Urinary bladder (tissue), 3 donors: ENCODE measurements at regions not wholly inside any gene's neighbourhood (a gene's known extent, or its start where the extent isn't known, plus 50 kb on each side); places are given as distances from the start of the nearest gene placed in this dataset.
"Not testable (repeated sequence)": the region's sequence is repeated elsewhere in the genome, so short reads cannot be mapped to it uniquely, and the experiment has no call there.

Experiments used
- DNase-seq: peaks from one replicate; pipeline ENCODE4 v3.0.0-alpha.2; 2015; ENCODE audit errors: extremely low spot score
- H3K27ac ChIP-seq: one replicate; pipeline ENCODE4 v1.5.1; 2013; ENCODE audit warnings: low read depth, mild to moderate bottlenecking, moderate library complexity
- H3K36me3 ChIP-seq: one replicate; pipeline ENCODE4 v1.6.1; 2013; ENCODE audit warnings: mild to moderate bottlenecking, moderate library complexity; ENCODE audit not compliant: insufficient read depth
- H3K4me1 ChIP-seq: one replicate; pipeline ENCODE4 v1.6.1; 2013; ENCODE audit warnings: mild to moderate bottlenecking, moderate library complexity; ENCODE audit not compliant: insufficient read depth
- H3K4me3 ChIP-seq: one replicate; pipeline ENCODE4 v1.5.1; 2013; ENCODE audit warnings: low read depth, low read length
- WGBS: extraction: QIAGEN DNeasy Blood & Tissue Kit; methylation state at CpG from one replicate; pipeline ENCODE4 v1.1.7; 2013; 5-methylcytosine and 5-hydroxymethylcytosine counted together
- donor health status: healthy with polysubstance abuse.
- donor health status: healthy.

DNA sequence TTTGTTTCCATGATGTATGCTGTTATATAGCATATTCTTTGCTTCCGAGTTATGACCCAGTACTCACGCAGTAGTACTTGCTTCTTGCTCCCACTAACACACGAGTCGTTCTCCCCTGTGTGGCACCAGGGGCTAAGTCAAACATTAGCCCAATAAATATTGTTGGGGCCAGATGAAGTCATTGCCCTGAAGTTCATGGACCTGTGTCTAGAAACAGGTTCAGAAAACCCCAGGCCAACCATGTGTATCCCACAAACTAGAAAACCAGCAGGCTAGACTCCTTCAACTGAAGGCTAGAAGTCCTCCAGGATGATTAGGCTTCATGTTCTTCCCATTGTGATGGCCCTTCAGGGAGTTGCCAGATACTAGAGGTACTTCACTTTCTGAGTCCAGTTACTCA, 198.2 kb upstream of the RBM19 start:
- WGBS, result 89% methylated on average over 4 of the region's 4 CpGs
- DNase-seq, result no peak
- Histone ChIP-seq H3K4me1 (no peaks in the 10 kb centered on the region), H3K27ac (no peak overlapping the region), H3K4me3 (no peak overlapping the region), H3K36me3 (no peaks in the 10 kb centered on the region)

DNA sequence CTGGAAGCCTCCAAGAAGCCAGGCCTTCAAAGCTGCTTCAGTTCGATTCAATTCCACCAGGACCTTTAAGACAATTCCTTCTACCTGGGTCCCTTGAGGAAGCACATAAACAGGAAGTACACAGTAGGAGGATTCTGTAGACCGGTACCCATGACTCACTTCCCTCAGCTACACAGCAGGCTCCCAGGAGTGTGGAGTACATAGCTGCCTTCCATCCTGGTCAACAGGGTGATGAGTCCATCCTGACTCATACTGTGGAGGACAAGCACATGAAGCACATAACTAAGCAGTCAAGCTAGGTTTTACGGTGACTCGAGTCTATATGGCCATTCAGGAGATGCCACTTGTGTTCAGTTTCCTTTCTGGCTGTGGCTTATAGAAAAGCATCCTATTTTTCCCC, 197.6 kb upstream of the RBM19 start:
- 82% methylated on average over 4 of the region's 4 CpGs for WGBS
- Histone ChIP-seq H3K36me3 (no peaks in the 10 kb centered on the region), H3K4me3 (no peak overlapping the region), H3K27ac (no peak overlapping the region), H3K4me1 (no peaks in the 10 kb centered on the region)
- DNase-seq, result no peak

DNA sequence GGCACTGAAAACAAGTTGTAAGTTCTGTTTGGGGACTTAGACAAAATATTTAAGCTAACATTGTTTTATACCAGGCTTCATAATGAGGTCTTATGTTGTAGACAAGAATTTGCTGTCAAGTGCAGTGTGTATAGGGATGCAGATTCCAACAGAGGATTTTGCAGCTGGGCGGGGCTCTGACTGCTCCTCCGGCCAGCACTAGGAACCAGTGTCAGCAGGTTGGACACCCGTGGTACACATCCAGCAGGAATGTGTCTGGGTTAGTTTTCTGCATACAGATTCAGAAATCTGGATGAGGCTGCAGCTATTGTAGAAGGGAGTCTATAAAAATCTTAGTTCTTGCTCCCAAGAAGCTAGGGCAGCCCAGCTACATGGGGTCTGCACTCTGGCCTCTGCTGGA, 194.3 kb upstream of the RBM19 start:
- Histone ChIP-seq H3K4me3 (no peak overlapping the region), H3K36me3 (no peaks in the 10 kb centered on the region), H3K27ac (no peak overlapping the region), H3K4me1 (no peaks in the 10 kb centered on the region)
- 59% methylated on average over 3 of the region's 3 CpGs for WGBS
- no peak for DNase-seq

DNA sequence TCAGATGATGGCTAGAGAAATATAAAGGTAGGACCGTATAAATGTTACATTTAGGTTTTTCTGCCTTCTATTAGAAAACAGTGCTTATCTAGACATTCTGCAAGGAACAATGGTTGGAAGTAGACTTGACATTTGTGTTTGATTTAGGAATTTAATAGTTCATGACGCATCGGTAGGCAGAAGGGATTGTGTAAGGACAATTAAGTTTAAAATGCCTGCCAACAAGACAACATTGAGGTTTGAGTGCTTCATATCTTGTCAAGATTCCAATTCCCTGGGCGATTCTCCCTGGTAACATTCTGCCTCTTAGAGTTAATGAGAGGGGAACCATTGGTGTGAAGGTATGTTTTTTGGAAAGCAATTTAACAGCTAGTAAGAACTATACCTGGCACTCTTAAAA, 186.8 kb upstream of the RBM19 start:
- no peak for DNase-seq
- H3K27ac ChIP-seq, result no peak overlapping the region
- no peaks in the 10 kb centered on the region for H3K36me3 ChIP-seq
- WGBS, result 65% methylated on average over 4 of the region's 4 CpGs
- no peaks in the 10 kb centered on the region for H3K4me1 ChIP-seq
- no peak overlapping the region for H3K4me3 ChIP-seq

DNA sequence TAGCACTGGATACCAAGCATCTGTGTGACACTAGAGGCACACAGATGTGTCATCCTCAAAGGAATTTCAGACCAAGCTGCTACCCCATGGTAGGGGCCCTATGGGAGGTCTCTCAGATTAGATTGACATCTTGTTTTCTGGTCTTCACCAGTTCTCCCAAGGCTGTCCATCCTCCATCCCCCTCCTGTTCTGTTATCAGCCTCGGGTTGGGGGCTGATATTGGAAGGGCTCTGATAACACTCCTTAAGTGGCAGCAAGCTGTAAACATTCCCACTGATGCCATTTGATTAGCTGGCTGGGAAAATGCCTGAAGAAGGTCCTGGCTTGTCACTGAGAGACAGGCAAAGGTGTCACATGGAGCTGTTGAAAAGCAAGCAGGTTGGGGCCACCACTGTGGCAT, 185.9 kb upstream of the RBM19 start:
- DNase-seq, result no peak
- Histone ChIP-seq H3K36me3 (no peaks in the 10 kb centered on the region), H3K4me1 (no peaks in the 10 kb centered on the region), H3K27ac (no peak overlapping the region), H3K4me3 (no peak overlapping the region)
- 7% methylated on average over 1 of the region's 1 CpG for WGBS

DNA sequence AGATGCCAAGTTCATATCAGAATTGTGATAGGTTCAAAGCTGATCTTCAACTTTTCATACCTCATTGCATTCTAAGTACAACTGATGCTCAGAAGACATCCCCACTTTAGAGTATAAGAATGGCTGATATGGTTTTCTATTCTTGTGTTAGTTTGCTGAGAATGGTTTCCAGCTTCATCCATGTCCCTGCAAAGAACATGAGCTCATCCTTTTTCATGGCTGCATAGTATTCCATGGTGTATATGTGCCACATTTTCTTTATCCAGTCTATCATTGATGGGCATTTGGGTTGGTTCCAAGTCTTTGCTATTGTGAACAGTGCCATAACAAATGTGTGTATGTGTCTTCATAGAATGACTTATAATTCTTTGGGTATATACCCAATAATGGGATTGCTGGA, 184.5 kb upstream of the RBM19 start:
- H3K4me1 ChIP-seq, H3K4me3 ChIP-seq, H3K27ac ChIP-seq, DNase-seq, H3K36me3 ChIP-seq: not testable (repeated sequence)

DNA sequence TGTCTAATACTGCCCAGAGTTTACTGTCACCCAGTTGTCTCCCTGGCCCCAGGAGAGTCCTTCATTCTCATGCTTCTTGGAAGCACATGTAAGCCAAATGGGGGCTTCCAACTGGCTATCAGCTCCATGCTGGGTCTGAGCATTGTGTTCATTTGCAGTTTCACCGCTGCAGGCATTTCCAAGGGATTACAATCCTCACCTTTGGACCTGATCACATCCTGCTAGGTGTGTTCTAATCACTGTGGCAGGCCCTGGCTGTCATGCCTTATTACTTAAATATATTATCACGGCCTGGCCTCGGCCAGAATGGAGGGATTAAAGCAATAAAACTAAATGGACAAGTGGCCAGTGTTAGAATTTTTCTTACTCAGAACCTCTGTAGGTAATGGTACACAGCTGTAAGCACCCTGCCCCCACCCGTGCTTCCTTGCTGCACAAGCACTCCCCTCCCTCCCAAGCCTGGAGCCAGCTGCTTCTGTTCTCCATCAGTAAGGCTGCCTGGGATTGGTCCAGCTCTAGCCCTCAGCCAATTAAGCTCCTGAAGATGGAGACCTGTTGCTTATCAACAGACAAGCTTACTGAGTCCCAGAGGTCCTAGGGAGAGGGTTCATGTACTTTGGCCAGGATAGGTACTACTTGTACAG, 175.9 kb upstream of the RBM19 start:
- no peak overlapping the region for H3K4me3 ChIP-seq
- H3K4me1 ChIP-seq, result no peaks in the 10 kb centered on the region
- DNase-seq, result no peak
- no peaks in the 10 kb centered on the region for H3K36me3 ChIP-seq
- no peak overlapping the region for H3K27ac ChIP-seq
- WGBS, result 48% methylated on average over 4 of the region's 4 CpGs

DNA sequence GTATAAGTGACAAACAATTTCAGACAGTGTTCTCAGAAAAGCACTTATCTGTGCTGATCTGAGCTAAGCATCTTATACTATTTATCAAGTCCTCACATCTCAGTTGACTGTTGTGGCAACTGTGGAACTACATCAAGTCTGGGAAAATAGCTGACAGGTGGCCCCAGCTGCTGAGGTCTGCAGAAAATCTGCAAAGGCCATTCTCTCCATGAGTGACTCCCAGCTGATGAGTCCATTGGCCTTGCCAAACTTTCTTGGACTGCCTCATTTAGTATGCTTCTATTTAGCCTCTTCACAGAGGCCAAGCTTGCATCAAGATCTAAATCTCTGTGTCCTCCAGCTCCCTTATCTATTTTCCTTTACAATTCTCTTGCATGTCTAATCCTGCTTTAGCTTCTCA, 174.5 kb upstream of the RBM19 start:
- DNase-seq, result no peak
- Histone ChIP-seq H3K27ac (no peak overlapping the region), H3K4me3 (no peak overlapping the region), H3K36me3 (no peaks in the 10 kb centered on the region), H3K4me1 (no peaks in the 10 kb centered on the region)

DNA sequence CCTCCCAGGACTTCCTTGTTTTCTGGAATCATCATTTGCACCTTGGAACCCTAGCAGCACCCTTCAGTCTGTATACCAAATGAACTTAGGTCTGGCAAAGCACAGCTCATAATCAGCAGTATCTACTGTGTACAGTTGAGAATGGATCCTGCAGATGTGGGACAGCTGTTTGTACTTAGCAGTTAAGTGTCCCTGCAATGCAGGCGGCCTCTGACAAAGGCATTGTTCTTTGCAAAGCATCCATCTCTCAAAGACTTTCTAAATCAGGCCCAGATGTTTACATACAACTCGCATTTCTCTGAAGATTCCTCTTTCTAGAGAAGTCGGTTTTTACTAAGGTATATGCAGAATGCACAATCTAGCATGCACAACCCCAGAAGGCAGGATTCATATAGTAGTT, 170.5 kb upstream of the RBM19 start:
- no peak for DNase-seq
- Histone ChIP-seq H3K27ac (no peak overlapping the region), H3K4me1 (no peaks in the 10 kb centered on the region), H3K4me3 (no peak overlapping the region), H3K36me3 (no peaks in the 10 kb centered on the region)
- 50% methylated on average over 3 of the region's 3 CpGs for WGBS

DNA sequence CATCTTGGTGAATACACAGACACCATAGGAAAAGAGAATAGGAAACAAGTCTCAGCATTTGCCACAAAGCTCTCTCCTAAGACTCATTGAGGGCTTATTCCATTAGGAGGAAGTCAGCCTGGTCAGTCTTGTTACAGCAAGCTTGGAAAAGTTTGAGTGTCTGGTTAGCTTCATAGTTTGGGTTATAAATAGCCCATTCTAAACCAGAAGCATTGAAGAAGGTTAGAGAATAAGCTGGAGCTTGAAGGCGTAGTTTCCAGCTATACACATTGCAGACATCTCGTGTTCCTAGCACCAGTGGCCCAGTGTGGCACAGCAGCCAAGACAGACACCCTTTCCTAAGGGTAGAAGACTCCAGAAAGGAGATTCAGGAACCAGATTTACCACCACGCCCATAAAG, 168.8 kb upstream of the RBM19 start:
- Histone ChIP-seq H3K4me3 (no peak overlapping the region), H3K4me1 (no peaks in the 10 kb centered on the region), H3K36me3 (no peaks in the 10 kb centered on the region), H3K27ac (no peak overlapping the region)
- no peak for DNase-seq
- 66% methylated on average over 3 of the region's 3 CpGs for WGBS

DNA sequence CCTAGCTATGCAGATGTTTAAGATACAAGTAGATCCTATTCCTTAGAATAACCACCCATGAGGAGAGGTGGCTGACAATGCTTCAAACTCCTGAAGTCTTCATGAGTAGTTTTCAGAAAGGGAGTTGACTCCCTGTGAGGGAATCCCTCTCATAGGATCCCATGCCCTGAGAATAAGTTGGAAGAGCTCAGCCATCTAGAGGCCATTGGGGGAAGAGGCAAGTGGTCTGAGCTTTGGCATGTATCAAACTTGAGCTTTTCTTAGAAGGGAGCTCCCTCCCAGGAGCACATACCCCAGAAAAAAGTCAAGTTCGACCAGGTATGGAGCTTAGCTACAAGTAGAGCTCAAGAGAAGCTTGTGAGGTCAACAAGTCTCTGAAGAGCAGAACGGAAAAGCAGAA, 165.7 kb upstream of the RBM19 start:
- Histone ChIP-seq H3K4me1 (no peaks in the 10 kb centered on the region), H3K4me3 (no peak overlapping the region), H3K36me3 (no peaks in the 10 kb centered on the region), H3K27ac (no peak overlapping the region)
- DNase-seq, result no peak
- 38% methylated on average over 2 of the region's 2 CpGs for WGBS

DNA sequence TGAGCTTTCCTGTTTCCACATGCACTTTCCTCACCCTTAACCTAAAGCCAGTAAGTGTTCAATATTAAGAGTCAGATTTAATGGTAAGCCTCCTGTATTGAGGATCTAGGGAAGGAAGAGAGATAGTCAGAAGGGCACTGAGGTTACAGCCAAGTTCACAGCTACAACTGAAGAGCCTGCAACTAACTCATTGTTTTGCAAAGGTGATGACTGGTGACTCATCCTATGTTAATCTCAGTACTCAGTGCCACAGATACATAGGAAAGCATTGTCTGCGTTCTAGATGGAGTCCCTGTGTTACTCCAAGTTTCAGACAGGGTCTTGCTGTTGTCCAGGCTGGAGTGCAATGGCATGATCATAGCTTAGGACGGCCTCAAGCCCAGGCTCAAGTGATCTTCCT, 157.0 kb upstream of the RBM19 start:
- Histone ChIP-seq H3K4me1 (no peaks in the 10 kb centered on the region), H3K36me3 (no peaks in the 10 kb centered on the region), H3K27ac (no peak overlapping the region), H3K4me3 (no peak overlapping the region)
- DNase-seq, result no peak
- WGBS, result 74% methylated on average over 2 of the region's 2 CpGs

DNA sequence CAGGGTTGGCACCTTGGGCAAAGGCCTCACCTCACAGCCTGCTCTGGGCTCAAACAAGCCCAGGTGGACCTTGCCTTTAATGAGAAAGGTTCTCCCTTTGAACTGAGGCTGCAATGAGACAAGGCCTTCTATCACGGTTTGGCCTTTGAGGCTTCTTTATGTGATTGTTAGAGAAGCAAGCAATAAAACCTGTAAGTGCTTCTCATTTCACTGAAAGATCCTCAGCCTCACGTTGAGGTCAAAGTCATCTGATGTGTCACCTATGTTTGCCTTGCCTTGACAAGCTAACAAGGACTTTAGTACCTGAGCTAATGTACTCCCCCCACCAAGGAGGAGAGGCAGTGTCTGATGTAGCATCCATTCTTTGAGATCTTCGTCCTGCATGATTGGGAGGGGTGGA, 155.9 kb upstream of the RBM19 start:
- H3K4me1 ChIP-seq, result no peaks in the 10 kb centered on the region
- WGBS, result 60% methylated on average over 3 of the region's 3 CpGs
- no peaks in the 10 kb centered on the region for H3K36me3 ChIP-seq
- H3K4me3 ChIP-seq, result no peak overlapping the region
- no peak overlapping the region for H3K27ac ChIP-seq
- no peak for DNase-seq

DNA sequence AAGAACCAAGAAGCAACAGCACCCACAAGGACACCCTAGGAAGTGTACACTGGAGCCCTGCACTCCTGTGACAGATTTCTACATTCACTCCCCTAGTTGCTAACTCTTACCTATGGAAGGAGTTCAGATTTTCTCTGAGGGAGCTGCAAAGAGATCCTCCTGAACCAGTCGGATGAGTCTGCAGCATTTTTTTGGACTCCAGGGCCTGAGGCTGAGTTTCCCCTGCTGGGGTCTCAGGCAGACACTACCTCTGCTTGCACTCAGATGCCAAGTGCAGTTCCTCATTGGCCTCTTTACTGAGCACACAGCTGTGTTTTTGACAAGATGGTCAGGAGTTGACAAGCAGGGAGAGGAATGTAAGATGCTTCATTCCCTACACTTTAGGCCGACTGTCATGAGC, 153.2 kb upstream of the RBM19 start:
- no peaks in the 10 kb centered on the region for H3K36me3 ChIP-seq
- 51% methylated on average over 2 of the region's 2 CpGs for WGBS
- H3K4me1 ChIP-seq, result no peaks in the 10 kb centered on the region
- no peak overlapping the region for H3K4me3 ChIP-seq
- H3K27ac ChIP-seq, result no peak overlapping the region
- DNase-seq, result no peak

DNA sequence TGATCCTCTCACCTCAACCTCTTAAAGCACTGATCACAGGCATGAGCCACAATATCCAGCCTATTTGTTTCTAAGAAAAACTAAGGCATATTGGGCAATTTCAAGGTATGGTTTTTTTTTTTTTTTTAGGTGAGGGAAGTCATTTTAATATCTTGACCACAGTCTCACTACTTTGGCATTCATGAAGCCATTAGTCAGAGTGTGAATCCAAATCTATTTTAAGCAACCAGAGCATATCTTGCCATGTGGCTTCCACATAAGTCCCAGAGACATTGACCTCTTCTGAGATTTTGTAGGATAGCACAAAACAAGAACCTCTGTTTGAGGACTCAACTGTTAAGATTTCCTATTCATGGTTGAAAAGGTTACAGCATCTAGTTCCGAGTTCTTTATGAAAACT, 130.3 kb upstream of the RBM19 start:
- WGBS, result 87% methylated on average over 1 of the region's 1 CpG
- no peak for DNase-seq
- Histone ChIP-seq H3K4me3 (no peak overlapping the region), H3K36me3 (no peaks in the 10 kb centered on the region), H3K27ac (no peak overlapping the region), H3K4me1 (no peaks in the 10 kb centered on the region)
